ENCODE measurements at regions not wholly inside any gene's neighbourhood (a gene's known extent, or its start where the extent isn't known, plus 50 kb on each side); places are given as distances from the start of the nearest gene placed in this dataset.

- TF ChIP-seq CTCF (optimal IDR thresholded peaks at IDR 0.05 in 1 of 3, IDR thresholded peaks at IDR 0.05 in 1 of 3, conservative IDR thresholded peaks at IDR 0.05 in 1 of 3; ENCODE audit: extremely low read depth in 1 of 3, insufficient read depth in 2 of 3, low read length in 3 of 3) (no peak), EZH2 (IDR thresholded peaks at IDR 0.05; ENCODE audit: low read length) (no peak)
Observed at GRCh38 chrX:124605511-124605910, 259.1 kb downstream of the SH2D1A start.
